GM12872 (cell line): ENCODE measurements at regions not wholly inside any gene's neighbourhood (a gene's known extent, or its start where the extent isn't known, plus 50 kb on each side); places are given as distances from the start of the nearest gene placed in this dataset.

Source experiments
- CTCF ChIP-seq: IDR thresholded peaks from 3 replicates; pipeline ENCODE4 v1.5.1; 2011; ENCODE audit warnings: low read depth, mild to moderate bottlenecking, low read length, moderate library complexity; ENCODE audit not compliant: insufficient read depth

- no peak for TF ChIP-seq CTCF
Observed at GRCh38 chr12:85580562-85581168, 255.5 kb downstream of the RASSF9 start.

GRCh38 chr12:85587158-85587557, 249.1 kb downstream of the RASSF9 start:
- no peak for TF ChIP-seq CTCF

GRCh38 chr12:85588221-85588620, 248.0 kb downstream of the RASSF9 start:
- TF ChIP-seq CTCF = no peak

GRCh38 chr12:85600841-85601240, 235.4 kb downstream of the RASSF9 start:
- TF ChIP-seq CTCF = no peak

GRCh38 chr12:85603556-85603955, 232.7 kb downstream of the RASSF9 start:
- TF ChIP-seq CTCF = no peak

GRCh38 chr12:85606455-85606854, 229.8 kb downstream of the RASSF9 start:
- TF ChIP-seq CTCF = no peak

GRCh38 chr12:85609778-85610177, 226.4 kb downstream of the RASSF9 start:
- TF ChIP-seq CTCF = no peak
